ENCODE measurements at regions not wholly inside any gene's neighbourhood (a gene's known extent, or its start where the extent isn't known, plus 50 kb on each side); places are given as distances from the start of the nearest gene placed in this dataset.
"Not testable (repeated sequence)": the region's sequence is repeated elsewhere in the genome, so short reads cannot be mapped to it uniquely, and the experiment has no call there.

DNA sequence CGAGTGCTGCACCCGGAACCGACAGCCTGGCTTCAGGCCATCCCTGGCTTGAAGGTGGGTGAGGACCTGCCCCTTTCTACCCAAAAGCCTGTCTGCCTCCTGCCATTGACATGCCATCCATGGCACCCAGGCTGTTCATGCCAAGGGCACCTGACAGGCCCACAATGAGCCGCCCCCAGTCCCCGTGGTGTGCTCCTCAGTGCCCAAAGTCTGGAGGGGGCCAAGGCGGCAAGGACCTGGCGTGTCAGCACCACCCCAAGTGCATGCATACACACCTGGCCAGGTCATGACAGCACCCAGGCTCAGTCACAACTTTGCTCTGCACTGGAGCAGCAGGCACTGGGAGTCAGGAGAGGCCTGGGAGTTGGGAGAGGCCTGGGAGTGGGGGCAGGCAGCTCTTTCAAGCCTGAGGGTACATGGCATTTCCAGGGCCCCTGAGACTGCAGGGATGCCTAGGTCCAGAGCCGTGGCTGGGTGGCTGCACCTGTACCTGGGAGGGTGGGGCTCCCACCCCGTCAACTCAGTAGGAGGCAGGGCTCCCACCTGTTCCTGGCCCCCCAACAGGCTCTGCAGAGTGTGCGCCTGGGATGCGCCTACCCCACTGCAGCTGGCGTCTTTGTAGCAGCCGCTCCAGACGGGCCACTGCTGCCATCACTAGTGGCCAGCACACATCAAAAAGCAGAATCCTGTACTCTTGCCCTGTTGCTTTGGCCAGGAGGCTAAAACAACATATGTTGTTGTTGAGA, 71.7 kb downstream of the ZNF467 start:
- H3K4me1 ChIP-seq, result no peaks in the 10 kb centered on the region
- intact Hi-C loops (cut with DNase I; ENCODE audit: low total_unique reads) (no loop called here), in situ Hi-C loops (cut with MboI; ENCODE audit: low sequenced_read_pairs in 4 of 4) (no loop called here)
- no peak for DNase-seq
- no peak for ATAC-seq
- H3K27me3 ChIP-seq, result no peaks in the 10 kb centered on the region
- no peak overlapping the region for H3K27ac ChIP-seq
- no peaks in the 10 kb centered on the region for H3K9me3 ChIP-seq
- no peak overlapping the region for H3K4me3 ChIP-seq
- no peaks in the 10 kb centered on the region for H3K36me3 ChIP-seq
- no peak for TF ChIP-seq POLR2A (IDR thresholded peaks at IDR 0.05)
- TF ChIP-seq, protein P1, sequence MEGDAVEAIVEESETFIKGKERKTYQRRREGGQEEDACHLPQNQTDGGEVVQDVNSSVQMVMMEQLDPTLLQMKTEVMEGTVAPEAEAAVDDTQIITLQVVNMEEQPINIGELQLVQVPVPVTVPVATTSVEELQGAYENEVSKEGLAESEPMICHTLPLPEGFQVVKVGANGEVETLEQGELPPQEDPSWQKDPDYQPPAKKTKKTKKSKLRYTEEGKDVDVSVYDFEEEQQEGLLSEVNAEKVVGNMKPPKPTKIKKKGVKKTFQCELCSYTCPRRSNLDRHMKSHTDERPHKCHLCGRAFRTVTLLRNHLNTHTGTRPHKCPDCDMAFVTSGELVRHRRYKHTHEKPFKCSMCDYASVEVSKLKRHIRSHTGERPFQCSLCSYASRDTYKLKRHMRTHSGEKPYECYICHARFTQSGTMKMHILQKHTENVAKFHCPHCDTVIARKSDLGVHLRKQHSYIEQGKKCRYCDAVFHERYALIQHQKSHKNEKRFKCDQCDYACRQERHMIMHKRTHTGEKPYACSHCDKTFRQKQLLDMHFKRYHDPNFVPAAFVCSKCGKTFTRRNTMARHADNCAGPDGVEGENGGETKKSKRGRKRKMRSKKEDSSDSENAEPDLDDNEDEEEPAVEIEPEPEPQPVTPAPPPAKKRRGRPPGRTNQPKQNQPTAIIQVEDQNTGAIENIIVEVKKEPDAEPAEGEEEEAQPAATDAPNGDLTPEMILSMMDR (IDR thresholded peaks at IDR 0.05 in 4 of 5, conservative IDR thresholded peaks at IDR 0.05 in 1 of 5), result no peak

DNA sequence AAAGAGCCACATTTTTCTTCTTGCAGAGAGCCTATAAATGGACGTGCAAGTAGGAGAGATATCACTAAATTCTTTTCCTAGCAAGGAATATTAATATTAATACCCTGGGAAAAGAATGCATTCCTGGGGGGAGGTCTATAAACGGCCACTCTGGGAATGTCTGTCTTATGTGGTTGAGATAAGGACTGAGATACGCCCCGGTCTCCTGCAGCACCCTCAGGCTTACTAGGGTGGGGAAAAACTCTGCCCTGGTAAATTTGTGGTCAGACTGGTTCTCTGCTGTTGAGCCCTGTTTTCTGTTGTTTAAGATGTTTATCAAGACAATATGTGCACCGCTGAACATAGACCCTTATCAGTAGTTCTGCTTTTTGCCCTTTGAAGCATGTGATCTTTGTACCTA, 75.6 kb downstream of the ZNF467 start:
- intact Hi-C loops (cut with DNase I; ENCODE audit: low total_unique reads); H3K36me3 ChIP-seq; in situ Hi-C loops (cut with MboI; ENCODE audit: low sequenced_read_pairs in 4 of 4); H3K4me1 ChIP-seq; ATAC-seq; DNase-seq; H3K27ac ChIP-seq; H3K4me3 ChIP-seq; H3K9me3 ChIP-seq: not testable (repeated sequence)
- H3K27me3 ChIP-seq, result peaks cover 7 to 17% (median 10%) of the 10 kb centered on the region in 3 donors

DNA sequence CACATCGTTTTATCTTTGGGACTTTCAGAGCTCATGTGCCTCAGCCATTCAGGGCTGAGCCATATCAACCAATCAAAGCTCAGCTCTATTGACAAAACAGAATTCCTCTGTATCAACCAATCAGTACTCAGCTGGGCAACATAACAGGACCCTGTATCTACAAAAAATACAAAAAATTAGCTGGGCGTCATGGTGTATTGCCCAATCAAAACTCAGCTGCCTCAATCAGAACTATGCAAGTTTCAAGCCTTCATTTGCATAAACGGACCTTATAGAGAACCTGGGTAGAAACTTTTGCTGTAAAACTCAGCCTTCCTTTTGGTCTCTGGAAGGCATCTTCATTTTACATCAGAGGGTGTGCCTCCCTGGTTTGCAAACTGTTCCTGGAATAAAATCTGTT, 77.1 kb downstream of the ZNF467 start:
- H3K27ac ChIP-seq, result no peak overlapping the region
- peaks cover 16 to 30% (median 25%) of the 10 kb centered on the region in 3 donors for H3K27me3 ChIP-seq
- no peak overlapping the region for H3K4me3 ChIP-seq
- intact Hi-C loops (cut with DNase I; ENCODE audit: low total_unique reads), result no loop called here
- no peak for TF ChIP-seq POLR2A (IDR thresholded peaks at IDR 0.05)
- TF ChIP-seq, protein P1 (IDR thresholded peaks at IDR 0.05 in 4 of 5, conservative IDR thresholded peaks at IDR 0.05 in 1 of 5), result no peak
- no peaks in the 10 kb centered on the region for H3K9me3 ChIP-seq
- no peak for ATAC-seq
- in situ Hi-C loops (cut with MboI; ENCODE audit: low sequenced_read_pairs in 4 of 4), result no loop called here
- H3K36me3 ChIP-seq, result no peaks in the 10 kb centered on the region
- H3K4me1 ChIP-seq, result no peaks in the 10 kb centered on the region
- DNase-seq, result no peak

DNA sequence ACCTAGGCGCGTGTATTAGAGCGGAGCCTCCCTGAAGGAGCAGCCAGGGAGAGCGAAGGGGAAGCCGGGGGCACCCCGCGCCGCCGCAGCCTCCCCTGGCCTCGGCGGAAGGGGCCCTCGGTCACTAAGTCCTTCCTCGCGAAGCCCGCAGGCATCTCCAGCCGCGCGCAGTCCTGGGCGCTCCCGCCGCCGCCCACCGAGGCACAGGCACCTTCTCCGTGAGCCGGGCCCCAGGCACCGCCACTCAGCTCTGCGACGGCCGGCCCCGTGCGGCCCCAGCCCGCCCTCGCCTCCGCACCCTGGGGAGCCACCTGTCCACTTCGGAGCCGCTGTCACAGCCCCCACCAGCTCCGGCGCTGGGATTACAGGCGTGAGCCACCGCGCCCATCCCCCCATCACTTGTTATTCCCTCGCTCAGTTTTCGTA, 80.8 kb downstream of the ZNF467 start:
- in situ Hi-C loops (cut with MboI; ENCODE audit: low sequenced_read_pairs in 4 of 4), result no loop called here
- H3K27me3 ChIP-seq, result peaks cover 26 to 34% (median 32%) of the 10 kb centered on the region in 3 donors
- no peak for TF ChIP-seq POLR2A (IDR thresholded peaks at IDR 0.05)
- TF ChIP-seq, protein P1 (IDR thresholded peaks at IDR 0.05 in 4 of 5, conservative IDR thresholded peaks at IDR 0.05 in 1 of 5), result no peak
- H3K36me3 ChIP-seq, result no peaks in the 10 kb centered on the region
- H3K4me3 ChIP-seq, result peak overlapping the region in 1 of 4 donors; percentile 3
- no peaks in the 10 kb centered on the region for H3K9me3 ChIP-seq
- H3K27ac ChIP-seq, result no peak overlapping the region
- no peaks in the 10 kb centered on the region for H3K4me1 ChIP-seq
- ATAC-seq (no peak), DNase-seq (no peak)
- intact Hi-C loops (cut with DNase I; ENCODE audit: low total_unique reads), result no loop called here

DNA sequence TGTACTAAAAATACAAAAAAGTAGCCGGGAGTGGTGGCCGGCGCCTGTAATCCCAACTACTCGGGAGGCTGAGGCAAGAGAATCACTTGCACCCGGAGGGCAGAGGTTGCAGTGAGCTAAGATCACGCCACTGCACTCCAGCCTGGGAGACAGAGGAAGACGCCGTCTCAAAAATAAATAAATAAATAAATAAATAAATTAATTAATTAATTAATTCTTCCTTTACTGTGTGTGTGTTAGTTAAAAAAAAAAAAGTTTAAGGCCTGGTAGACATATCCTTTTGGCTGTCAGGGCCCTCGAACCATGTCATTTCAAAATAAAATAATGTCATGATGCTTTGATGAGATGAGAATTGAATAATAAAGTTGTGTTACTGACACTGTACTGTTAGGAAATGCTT, 81.3 kb downstream of the ZNF467 start:
- H3K36me3 ChIP-seq, result no peaks in the 10 kb centered on the region
- no peaks in the 10 kb centered on the region for H3K4me1 ChIP-seq
- in situ Hi-C loops (cut with MboI; ENCODE audit: low sequenced_read_pairs in 4 of 4) (no loop called here), intact Hi-C loops (cut with DNase I; ENCODE audit: low total_unique reads) (no loop called here)
- no peak overlapping the region for H3K27ac ChIP-seq
- ATAC-seq (no peak), DNase-seq (no peak)
- TF ChIP-seq, protein P1 (IDR thresholded peaks at IDR 0.05 in 4 of 5, conservative IDR thresholded peaks at IDR 0.05 in 1 of 5), result no peak
- no peak for TF ChIP-seq POLR2A (IDR thresholded peaks at IDR 0.05)
- no peaks in the 10 kb centered on the region for H3K9me3 ChIP-seq
- peaks cover 26 to 34% (median 32%) of the 10 kb centered on the region in 3 donors for H3K27me3 ChIP-seq
- H3K4me3 ChIP-seq, result no peak overlapping the region

Measured in gastrocnemius medialis (tissue), 4 donors.